H9 (cell line): ENCODE measurements at regions not wholly inside any gene's neighbourhood (a gene's known extent, or its start where the extent isn't known, plus 50 kb on each side); places are given as distances from the start of the nearest gene placed in this dataset.
"Not testable (repeated sequence)": the region's sequence is repeated elsewhere in the genome, so short reads cannot be mapped to it uniquely, and the experiment has no call there.

Experiments
- DNase-seq: peaks from one replicate; pipeline ENCODE4 v3.0.0-alpha.2; 2017
- H2AFZ ChIP-seq: one replicate; pipeline ENCODE4 v1.6.1; 2013; ENCODE audit warnings: mild to moderate bottlenecking, low read length, control low read depth, moderate library complexity
- H2AK5ac ChIP-seq: 2 replicates; pipeline ENCODE4 v1.6.1; 2013; ENCODE audit warnings: low read length, control low read depth, mixed read lengths; ENCODE audit not compliant: insufficient read length
- H2BK120ac ChIP-seq: one replicate; pipeline ENCODE4 v1.6.1; 2013; ENCODE audit warnings: low read depth, mild to moderate bottlenecking, low read length, control low read depth, inconsistent platforms; ENCODE audit not compliant: poor library complexity, severe bottlenecking
- H2BK12ac ChIP-seq: 2 replicates; pipeline ENCODE4 v1.6.1; 2013; ENCODE audit warnings: low read length, control low read depth, mixed read lengths, low read depth; ENCODE audit not compliant: insufficient read length
- H2BK15ac ChIP-seq: 2 replicates; pipeline ENCODE4 v1.6.1; 2013; ENCODE audit warnings: low read depth, low read length, control low read depth
- H2BK20ac ChIP-seq: one replicate; pipeline ENCODE4 v1.6.1; 2013; ENCODE audit warnings: low read depth, mild to moderate bottlenecking, low read length, control low read depth, inconsistent platforms; ENCODE audit not compliant: poor library complexity, severe bottlenecking
- H2BK5ac ChIP-seq: 2 replicates; pipeline ENCODE4 v1.6.1; 2013; ENCODE audit warnings: low read length, control low read depth, mixed read lengths; ENCODE audit not compliant: insufficient read length
- H3K14ac ChIP-seq: 2 replicates; pipeline ENCODE4 v1.6.1; 2013; ENCODE audit warnings: low read length, control low read depth; ENCODE audit not compliant: insufficient read depth
- H3K18ac ChIP-seq: 2 replicates; pipeline ENCODE4 v1.6.1; 2013; ENCODE audit warnings: low read depth, mild to moderate bottlenecking, mixed read lengths, low read length, control low read depth; ENCODE audit not compliant: insufficient read length
- H3K23ac ChIP-seq: 2 replicates; pipeline ENCODE4 v1.6.1; 2013; ENCODE audit warnings: low read length, control low read depth, mixed read lengths, low read depth; ENCODE audit not compliant: insufficient read length
- H3K23me2 ChIP-seq: 2 replicates; pipeline ENCODE4 v1.6.1; 2013; ENCODE audit warnings: low read depth, mild to moderate bottlenecking, mixed read lengths, low read length, control low read depth; ENCODE audit not compliant: insufficient read length, poor library complexity, severe bottlenecking
- H3K27ac ChIP-seq: 2 replicates; pipeline ENCODE4 v1.5.1; 2013; ENCODE audit warnings: low read length, control low read depth, mixed read lengths, low read depth; ENCODE audit not compliant: insufficient read length
- H3K27me3 ChIP-seq: 2 replicates; pipeline ENCODE4 v1.6.1; 2013; ENCODE audit warnings: low read length, control low read depth, inconsistent platforms; ENCODE audit not compliant: insufficient read depth
- H3K4ac ChIP-seq: 2 replicates; pipeline ENCODE4 v1.6.1; 2013; ENCODE audit warnings: low read depth, mild to moderate bottlenecking, control low read depth, inconsistent platforms, low read length, moderate library complexity
- H3K4me1 ChIP-seq: 2 replicates; pipeline ENCODE4 v1.6.1; 2013; ENCODE audit warnings: low read length, control low read depth, inconsistent platforms; ENCODE audit not compliant: insufficient read depth
- H3K4me2 ChIP-seq: 2 replicates; pipeline ENCODE4 v1.6.1; 2013; ENCODE audit warnings: low read length, control low read depth, mixed read lengths; ENCODE audit not compliant: insufficient read length, insufficient read depth
- H3K56ac ChIP-seq: 2 replicates; pipeline ENCODE4 v1.6.1; 2013; ENCODE audit warnings: low read depth, mild to moderate bottlenecking, mixed read lengths, low read length, control low read depth; ENCODE audit not compliant: insufficient read length
- H3K79me1 ChIP-seq: 2 replicates; pipeline ENCODE4 v1.6.1; 2013; ENCODE audit warnings: low read depth, mild to moderate bottlenecking, moderate library complexity, low read length, control low read depth, inconsistent platforms; ENCODE audit not compliant: insufficient read depth, poor library complexity, severe bottlenecking
- H3K79me2 ChIP-seq: 2 replicates; pipeline ENCODE4 v1.6.1; 2013; ENCODE audit warnings: low read length, control low read depth, inconsistent platforms; ENCODE audit not compliant: insufficient read depth
- H3K9ac ChIP-seq: 2 replicates; pipeline ENCODE4 v1.6.1; 2013; ENCODE audit warnings: low read length, control low read depth, mixed read lengths; ENCODE audit not compliant: insufficient read length; ENCODE audit errors: extremely low read depth
- H3K9me3 ChIP-seq: one replicate; pipeline ENCODE4 v1.6.1; 2013; ENCODE audit warnings: low read depth, low read length, inconsistent platforms; ENCODE audit not compliant: control insufficient read depth
- H3T11ph ChIP-seq: one replicate; pipeline ENCODE4 v1.6.1; 2013; ENCODE audit warnings: mild to moderate bottlenecking, low read length, control low read depth, inconsistent platforms
- H4K20me1 ChIP-seq: one replicate; pipeline ENCODE4 v1.6.1; 2013; ENCODE audit not compliant: control insufficient read depth, insufficient read length, insufficient read depth
- H4K5ac ChIP-seq: 2 replicates; pipeline ENCODE4 v1.6.1; 2013; ENCODE audit warnings: low read depth, mild to moderate bottlenecking, mixed read lengths, low read length, control low read depth; ENCODE audit not compliant: insufficient read length
- H4K8ac ChIP-seq: replicated peaks from 2 replicates; pipeline ENCODE4 v1.6.1; 2013; ENCODE audit warnings: low read length, control low read depth, mixed read lengths, low read depth; ENCODE audit not compliant: insufficient read length
- H4K91ac ChIP-seq: 2 replicates; pipeline ENCODE4 v1.6.1; 2013; ENCODE audit warnings: low read depth, mild to moderate bottlenecking, moderate library complexity, mixed read lengths, low read length, control low read depth; ENCODE audit not compliant: insufficient read length
- H3K27ac Mint-ChIP-seq, 3 experiments: 2 replicates in 2 of 3; 3 replicates in 1 of 3; pipeline ENCODE4 v1.8.0; 2020 to 2021; ENCODE audit warnings: mixed read lengths in 3 of 3, mild to moderate bottlenecking in 1 of 3, moderate library complexity in 1 of 3
- H3K27me3 Mint-ChIP-seq: 2 replicates; pipeline ENCODE4 v1.8.0; 2021; ENCODE audit warnings: low read depth, mild to moderate bottlenecking, moderate library complexity, mixed read lengths
- H3K36me3 Mint-ChIP-seq, 3 experiments: 2 replicates in 2 of 3; 3 replicates in 1 of 3; pipeline ENCODE4 v1.8.0; 2020 to 2021; ENCODE audit warnings: low read depth in 3 of 3, mixed read lengths in 3 of 3; ENCODE audit not compliant: insufficient read depth in 1 of 3
- H3K4me1 Mint-ChIP-seq, 2 experiments: 2 replicates each; pipeline ENCODE4 v1.8.0; 2020; ENCODE audit warnings: mixed read lengths in 2 of 2
- H3K4me3 Mint-ChIP-seq, 2 experiments: 2 replicates in 1 of 2; 3 replicates in 1 of 2; pipeline ENCODE4 v1.8.0; 2020 to 2021; ENCODE audit warnings: mild to moderate bottlenecking in 2 of 2, mixed read lengths in 2 of 2, moderate library complexity in 1 of 2
- H3K9me3 Mint-ChIP-seq, 2 experiments: 2 replicates in 1 of 2; 3 replicates in 1 of 2; pipeline ENCODE4 v1.8.0; 2020; ENCODE audit warnings: mild to moderate bottlenecking in 2 of 2, mixed read lengths in 2 of 2, moderate library complexity in 1 of 2
- CTCF ChIP-seq: fragments of 200-600 bp; sonication (generic); conservative IDR thresholded peaks from 3 replicates; pipeline ENCODE4 v1.8.0; 2021; ENCODE audit warnings: antibody characterized with exemption, mild to moderate bottlenecking
- WGBS: extraction: QIAGEN DNeasy Blood & Tissue Kit; methylation state at CpG from one replicate; pipeline ENCODE4 v1.1.7; 2013; ENCODE audit warnings: missing lambda C conversion rate, low lambda C conversion rate, mixed read lengths; ENCODE audit not compliant: insufficient read length; ENCODE audit errors: extremely low coverage; 5-methylcytosine and 5-hydroxymethylcytosine counted together

GRCh38 chr17:77531641-77532040, 390.9 kb downstream of the SEC14L1 start:
- no peak overlapping the region for H3K4ac ChIP-seq
- peaks cover 54% of the 10 kb centered on the region for H3K27me3 Mint-ChIP-seq
- H3K27ac Mint-ChIP-seq: no peak overlapping the region
- H3K27me3 ChIP-seq: peaks cover 1% of the 10 kb centered on the region; the same call in 1 of the 2 replicates
- no peak overlapping the region for H3T11ph ChIP-seq
- no peaks in the 10 kb centered on the region for H3K79me2 ChIP-seq
- H3K18ac ChIP-seq: no peak overlapping the region
- DNase-seq: no peak
- no peak overlapping the region for H4K91ac ChIP-seq
- H3K9me3 ChIP-seq: no peaks in the 10 kb centered on the region
- H4K5ac ChIP-seq: no peak overlapping the region
- H2BK120ac ChIP-seq: no peak overlapping the region
- H3K23me2 ChIP-seq: peaks cover 5% of the 10 kb centered on the region
- H3K56ac ChIP-seq: no peak overlapping the region
- no peak for TF ChIP-seq CTCF
- H2BK20ac ChIP-seq: no peak overlapping the region
- H3K23ac ChIP-seq: no peak overlapping the region
- peaks cover 25 to 26% of the 10 kb centered on the region in 2 experiments for H3K9me3 Mint-ChIP-seq
- no peak overlapping the region for H3K14ac ChIP-seq
- no peaks in the 10 kb centered on the region for H4K20me1 ChIP-seq
- WGBS: no CpG with 5 or more reads among the region's 6 CpGs
- H2BK5ac ChIP-seq: no peak overlapping the region
- H3K9ac ChIP-seq: no peak overlapping the region
- no peak overlapping the region for H3K27ac ChIP-seq
- peaks cover 4 to 22% (median 10%) of the 10 kb centered on the region in 3 experiments; a peak in 6 of 7 replicates for H3K36me3 Mint-ChIP-seq
- no peak overlapping the region for H3K4me3 Mint-ChIP-seq
- no peak overlapping the region for H3K4me2 ChIP-seq
- peaks cover 4 to 12% of the 10 kb centered on the region in 2 experiments; a peak in 3 of 4 replicates for H3K4me1 Mint-ChIP-seq
- no peaks in the 10 kb centered on the region for H3K79me1 ChIP-seq
- H2BK15ac ChIP-seq: no peak overlapping the region
- H2AFZ ChIP-seq: no peak overlapping the region
- H4K8ac ChIP-seq: no peak overlapping the region
- no peak overlapping the region for H2BK12ac ChIP-seq
- H3K4me1 ChIP-seq: no peaks in the 10 kb centered on the region; the same call in 1 of the 2 replicates
- H2AK5ac ChIP-seq: no peak overlapping the region

- H3K23me2 ChIP-seq, H3K9me3 ChIP-seq, H3T11ph ChIP-seq, H2BK5ac ChIP-seq, H3K79me1 ChIP-seq, H4K5ac ChIP-seq, H2BK20ac ChIP-seq, H3K4ac ChIP-seq, H2BK120ac ChIP-seq, H2BK15ac ChIP-seq, H2AFZ ChIP-seq, H3K79me2 ChIP-seq, H3K27ac Mint-ChIP-seq, DNase-seq, H2BK12ac ChIP-seq, H3K27ac ChIP-seq, H2AK5ac ChIP-seq, H4K20me1 ChIP-seq, H4K91ac ChIP-seq, H3K56ac ChIP-seq, H3K27me3 ChIP-seq, H3K9ac ChIP-seq, H3K4me1 Mint-ChIP-seq, H3K23ac ChIP-seq, H3K4me2 ChIP-seq, H3K4me3 Mint-ChIP-seq, H3K18ac ChIP-seq, H3K4me1 ChIP-seq, H3K14ac ChIP-seq, H3K36me3 Mint-ChIP-seq, H4K8ac ChIP-seq: not testable (repeated sequence)
- H3K27me3 Mint-ChIP-seq: peaks cover 45% of the 10 kb centered on the region
- no CpG with 5 or more reads among the region's 6 CpGs for WGBS
- peaks cover 14 to 16% of the 10 kb centered on the region in 2 experiments for H3K9me3 Mint-ChIP-seq
Observed at GRCh38 chr17:77533697-77534096, 392.9 kb downstream of the SEC14L1 start.
